ENCODE measurements at regions not wholly inside any gene's neighbourhood (a gene's known extent, or its start where the extent isn't known, plus 50 kb on each side); places are given as distances from the start of the nearest gene placed in this dataset.

DNA sequence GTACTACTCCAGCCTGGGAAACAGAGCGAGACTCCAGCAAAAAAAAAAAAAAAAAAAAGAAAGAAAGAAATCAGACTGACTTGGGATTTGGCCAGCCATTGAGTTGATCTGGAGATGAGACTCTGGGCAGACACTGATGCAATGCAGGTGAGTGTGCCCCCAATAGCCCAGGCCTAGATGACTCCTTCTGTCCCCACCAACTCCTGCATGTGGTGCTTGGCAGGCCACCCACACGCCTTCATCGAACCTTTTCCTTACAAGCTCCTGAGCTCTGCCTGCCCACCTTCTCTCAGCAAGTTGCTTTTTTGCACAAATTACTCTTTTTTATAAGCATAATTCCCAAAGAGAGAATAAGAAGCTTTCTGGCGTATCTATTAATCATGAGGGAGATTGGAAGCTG lies 97.9 kb upstream of the MBNL2 start:
- TF ChIP-seq, protein P1, sequence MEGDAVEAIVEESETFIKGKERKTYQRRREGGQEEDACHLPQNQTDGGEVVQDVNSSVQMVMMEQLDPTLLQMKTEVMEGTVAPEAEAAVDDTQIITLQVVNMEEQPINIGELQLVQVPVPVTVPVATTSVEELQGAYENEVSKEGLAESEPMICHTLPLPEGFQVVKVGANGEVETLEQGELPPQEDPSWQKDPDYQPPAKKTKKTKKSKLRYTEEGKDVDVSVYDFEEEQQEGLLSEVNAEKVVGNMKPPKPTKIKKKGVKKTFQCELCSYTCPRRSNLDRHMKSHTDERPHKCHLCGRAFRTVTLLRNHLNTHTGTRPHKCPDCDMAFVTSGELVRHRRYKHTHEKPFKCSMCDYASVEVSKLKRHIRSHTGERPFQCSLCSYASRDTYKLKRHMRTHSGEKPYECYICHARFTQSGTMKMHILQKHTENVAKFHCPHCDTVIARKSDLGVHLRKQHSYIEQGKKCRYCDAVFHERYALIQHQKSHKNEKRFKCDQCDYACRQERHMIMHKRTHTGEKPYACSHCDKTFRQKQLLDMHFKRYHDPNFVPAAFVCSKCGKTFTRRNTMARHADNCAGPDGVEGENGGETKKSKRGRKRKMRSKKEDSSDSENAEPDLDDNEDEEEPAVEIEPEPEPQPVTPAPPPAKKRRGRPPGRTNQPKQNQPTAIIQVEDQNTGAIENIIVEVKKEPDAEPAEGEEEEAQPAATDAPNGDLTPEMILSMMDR (IDR thresholded peaks at IDR 0.05) = no peak
- TF ChIP-seq EZH2 (IDR thresholded peaks at IDR 0.05; ENCODE audit: borderline replicate concordance, insufficient read depth, low read depth, low read length, poor library complexity, severe bottlenecking) = no peak

All from B cell (primary cell).